ENCODE measurements at regions not wholly inside any gene's neighbourhood (a gene's known extent, or its start where the extent isn't known, plus 50 kb on each side); places are given as distances from the start of the nearest gene placed in this dataset.

- TF ChIP-seq, protein P1, sequence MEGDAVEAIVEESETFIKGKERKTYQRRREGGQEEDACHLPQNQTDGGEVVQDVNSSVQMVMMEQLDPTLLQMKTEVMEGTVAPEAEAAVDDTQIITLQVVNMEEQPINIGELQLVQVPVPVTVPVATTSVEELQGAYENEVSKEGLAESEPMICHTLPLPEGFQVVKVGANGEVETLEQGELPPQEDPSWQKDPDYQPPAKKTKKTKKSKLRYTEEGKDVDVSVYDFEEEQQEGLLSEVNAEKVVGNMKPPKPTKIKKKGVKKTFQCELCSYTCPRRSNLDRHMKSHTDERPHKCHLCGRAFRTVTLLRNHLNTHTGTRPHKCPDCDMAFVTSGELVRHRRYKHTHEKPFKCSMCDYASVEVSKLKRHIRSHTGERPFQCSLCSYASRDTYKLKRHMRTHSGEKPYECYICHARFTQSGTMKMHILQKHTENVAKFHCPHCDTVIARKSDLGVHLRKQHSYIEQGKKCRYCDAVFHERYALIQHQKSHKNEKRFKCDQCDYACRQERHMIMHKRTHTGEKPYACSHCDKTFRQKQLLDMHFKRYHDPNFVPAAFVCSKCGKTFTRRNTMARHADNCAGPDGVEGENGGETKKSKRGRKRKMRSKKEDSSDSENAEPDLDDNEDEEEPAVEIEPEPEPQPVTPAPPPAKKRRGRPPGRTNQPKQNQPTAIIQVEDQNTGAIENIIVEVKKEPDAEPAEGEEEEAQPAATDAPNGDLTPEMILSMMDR (tag by site-specific recombination; IDR thresholded peaks at IDR 0.05), result no peak
- TF ChIP-seq MZF1 (tag by site-specific recombination; IDR thresholded peaks at IDR 0.05; ENCODE audit: borderline replicate concordance) (no peak), ZNF214 (tag by site-specific recombination; IDR thresholded peaks at IDR 0.05; ENCODE audit: borderline replicate concordance) (no peak), ZSCAN30 (tag by site-specific recombination; IDR thresholded peaks at IDR 0.05) (no peak), KLF16 (tag by site-specific recombination; IDR thresholded peaks at IDR 0.05) (no peak), ZNF18 (tag by site-specific recombination; IDR thresholded peaks at IDR 0.05) (no peak)
- TF ChIP-seq, protein P2, sequence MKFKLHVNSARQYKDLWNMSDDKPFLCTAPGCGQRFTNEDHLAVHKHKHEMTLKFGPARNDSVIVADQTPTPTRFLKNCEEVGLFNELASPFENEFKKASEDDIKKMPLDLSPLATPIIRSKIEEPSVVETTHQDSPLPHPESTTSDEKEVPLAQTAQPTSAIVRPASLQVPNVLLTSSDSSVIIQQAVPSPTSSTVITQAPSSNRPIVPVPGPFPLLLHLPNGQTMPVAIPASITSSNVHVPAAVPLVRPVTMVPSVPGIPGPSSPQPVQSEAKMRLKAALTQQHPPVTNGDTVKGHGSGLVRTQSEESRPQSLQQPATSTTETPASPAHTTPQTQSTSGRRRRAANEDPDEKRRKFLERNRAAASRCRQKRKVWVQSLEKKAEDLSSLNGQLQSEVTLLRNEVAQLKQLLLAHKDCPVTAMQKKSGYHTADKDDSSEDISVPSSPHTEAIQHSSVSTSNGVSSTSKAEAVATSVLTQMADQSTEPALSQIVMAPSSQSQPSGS (tag by site-specific recombination; IDR thresholded peaks at IDR 0.05; ENCODE audit: low read depth), result no peak
These were observed 180.0 kb downstream of the GJA1 start for GRCh38 chr6:121615493-121615892.
